Upper lobe of left lung (tissue), 6 donors: ENCODE measurements at regions not wholly inside any gene's neighbourhood (a gene's known extent, or its start where the extent isn't known, plus 50 kb on each side); places are given as distances from the start of the nearest gene placed in this dataset.

Experiments used
- ATAC-seq, 2 donors: fragments of 200-7000 bp; cut with Tn5 transposase; one replicate each; pipeline ENCODE4 v1.9.1; 2022; ENCODE audit warnings: mild to moderate bottlenecking in 2 of 2, moderate library complexity in 2 of 2; ENCODE audit not compliant: low FRiP score in 2 of 2
- DNase-seq, 2 donors: peaks; one replicate each; pipeline ENCODE4 v3.0.0-alpha.2; 2019 to 2020
- H3K27ac ChIP-seq, 4 donors: fragments of 200-600 bp; sonication (generic); one replicate each; pipeline ENCODE4 v1.5.1; 2016 to 2019
- H3K27me3 ChIP-seq, 4 donors: fragments of 200-600 bp; sonication (generic); one replicate each; pipeline ENCODE4 v1.5.1; 2017 to 2019
- H3K36me3 ChIP-seq, 4 donors: fragments of 200-600 bp; sonication (generic); one replicate each; pipeline ENCODE4 v1.5.1; 2016 to 2019
- H3K4me1 ChIP-seq, 4 donors: fragments of 200-600 bp; sonication (generic); one replicate each; pipeline ENCODE4 v1.5.1; 2018 to 2019
- H3K4me3 ChIP-seq, 4 donors: fragments of 200-600 bp; sonication (generic); one replicate each; pipeline ENCODE4 v1.5.1; 2017 to 2019; ENCODE audit warnings: mild to moderate bottlenecking in 2 of 4, moderate library complexity in 1 of 4
- H3K9me3 ChIP-seq, 4 donors: fragments of 200-600 bp; sonication (generic); one replicate each; pipeline ENCODE4 v1.5.1; 2018 to 2019
- EP300 ChIP-seq, 4 donors: sonication (generic); formaldehyde crosslinking; IDR thresholded peaks; one replicate each; pipeline ENCODE4 v1.5.1; 2017; ENCODE audit warnings: antibody characterized with exemption in 4 of 4, control low read depth in 2 of 4
- POLR2A ChIP-seq, 4 donors: fragments of 450-650 bp; IDR thresholded peaks; one replicate each; pipeline ENCODE4 v1.5.1; 2016 to 2017; ENCODE audit warnings: antibody characterized with exemption in 4 of 4, mild to moderate bottlenecking in 2 of 4
- POLR2AphosphoS5 ChIP-seq, 2 donors: sonication (generic); formaldehyde crosslinking; IDR thresholded peaks; one replicate each; pipeline ENCODE4 v1.5.1; 2017; ENCODE audit warnings: antibody characterized with exemption in 2 of 2
- WGBS, 2 donors: methylation state at CpG; one replicate each; pipeline ENCODE4 v1.1.5; 2017 to 2018; 5-methylcytosine and 5-hydroxymethylcytosine counted together
- TF ChIP-seq, protein P1 (sequence below), 6 experiments: fragments of 450-650 bp in 4 of 6; fragments of 200-600 bp in 2 of 6; sonication (generic) in 2 of 6; IDR thresholded peaks; one replicate each; pipeline ENCODE4 v1.5.1; 2016 to 2019; ENCODE audit warnings: antibody characterized with exemption in 6 of 6
- donor health status: DM: no; HTN: no; CAD: no; lungs with moderate emphysema.
- donor health status: DM: no; HTN: yes; CAD: no; lungs with severe emphysema.

DNA sequence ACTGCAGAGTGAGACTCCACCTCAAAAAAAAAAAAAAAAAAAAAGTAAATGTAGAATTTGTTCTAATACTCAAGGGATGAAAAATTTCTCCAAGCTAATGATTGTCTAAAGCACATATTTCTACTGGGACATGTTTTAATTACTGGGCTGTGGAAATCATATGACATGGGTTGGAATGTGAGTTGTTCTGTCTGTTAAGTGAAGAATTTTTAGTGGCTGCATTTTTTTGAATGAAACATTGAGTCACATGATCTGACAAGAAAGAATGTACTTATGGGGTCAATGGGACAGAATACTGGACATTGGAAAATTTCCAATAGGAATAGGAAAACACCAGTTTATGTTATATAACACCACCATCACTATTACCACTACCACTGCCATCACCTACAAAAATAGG, 123.8 kb upstream of the IVNS1ABP start:
- Histone ChIP-seq H3K9me3 (no peaks in the 10 kb centered on the region), H3K4me1 (peaks cover 0 to 10% (median 2%) of the 10 kb centered on the region in 4 donors), H3K27ac (peak overlapping the region in 1 of 4 donors; percentile 30), H3K36me3 (no peaks in the 10 kb centered on the region), H3K4me3 (no peak overlapping the region), H3K27me3 (no peaks in the 10 kb centered on the region)
- no peak for TF ChIP-seq EP300 (IDR thresholded peaks at IDR 0.05)
- no peak for TF ChIP-seq POLR2A (IDR thresholded peaks at IDR 0.05)
- TF ChIP-seq, protein P1, sequence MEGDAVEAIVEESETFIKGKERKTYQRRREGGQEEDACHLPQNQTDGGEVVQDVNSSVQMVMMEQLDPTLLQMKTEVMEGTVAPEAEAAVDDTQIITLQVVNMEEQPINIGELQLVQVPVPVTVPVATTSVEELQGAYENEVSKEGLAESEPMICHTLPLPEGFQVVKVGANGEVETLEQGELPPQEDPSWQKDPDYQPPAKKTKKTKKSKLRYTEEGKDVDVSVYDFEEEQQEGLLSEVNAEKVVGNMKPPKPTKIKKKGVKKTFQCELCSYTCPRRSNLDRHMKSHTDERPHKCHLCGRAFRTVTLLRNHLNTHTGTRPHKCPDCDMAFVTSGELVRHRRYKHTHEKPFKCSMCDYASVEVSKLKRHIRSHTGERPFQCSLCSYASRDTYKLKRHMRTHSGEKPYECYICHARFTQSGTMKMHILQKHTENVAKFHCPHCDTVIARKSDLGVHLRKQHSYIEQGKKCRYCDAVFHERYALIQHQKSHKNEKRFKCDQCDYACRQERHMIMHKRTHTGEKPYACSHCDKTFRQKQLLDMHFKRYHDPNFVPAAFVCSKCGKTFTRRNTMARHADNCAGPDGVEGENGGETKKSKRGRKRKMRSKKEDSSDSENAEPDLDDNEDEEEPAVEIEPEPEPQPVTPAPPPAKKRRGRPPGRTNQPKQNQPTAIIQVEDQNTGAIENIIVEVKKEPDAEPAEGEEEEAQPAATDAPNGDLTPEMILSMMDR (IDR thresholded peaks at IDR 0.05): no peak
- no peak for TF ChIP-seq POLR2AphosphoS5 (IDR thresholded peaks at IDR 0.05)
- DNase-seq (no peak), ATAC-seq (peak in 1 of 2 donors; percentile 21)

DNA sequence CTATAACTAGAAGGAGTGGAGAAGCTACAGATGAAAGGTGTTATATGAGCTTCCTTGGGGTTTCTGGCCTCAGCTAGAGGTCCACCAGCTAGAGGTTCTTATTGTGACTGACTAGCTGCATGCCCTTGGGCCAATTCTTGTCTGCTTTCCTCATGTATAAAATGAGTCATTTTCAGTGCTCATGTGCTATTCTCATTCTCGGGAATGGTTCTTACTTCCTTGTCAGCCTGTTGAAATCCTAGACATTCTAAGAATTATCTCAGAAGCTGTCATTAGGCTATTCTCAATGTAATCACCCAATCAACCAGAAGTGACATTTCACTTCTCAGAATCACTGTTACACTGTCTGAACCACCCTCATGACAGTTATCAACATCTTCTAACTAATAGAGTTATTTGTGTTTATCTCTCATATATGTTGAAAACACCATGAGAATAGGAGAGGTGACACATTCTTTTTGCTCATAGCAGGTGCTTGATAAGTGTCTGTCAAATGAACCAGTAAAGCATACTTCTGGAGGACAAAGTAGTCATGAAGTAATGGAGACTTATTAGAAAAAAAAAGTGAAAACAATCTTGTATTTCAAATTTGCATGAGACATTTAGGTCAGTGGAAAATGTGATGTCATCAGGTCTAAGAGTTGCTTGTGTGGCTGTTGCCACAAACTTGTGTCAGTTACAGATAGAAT, 122.8 kb upstream of the IVNS1ABP start:
- H3K36me3 ChIP-seq: no peaks in the 10 kb centered on the region
- H3K4me1 ChIP-seq: peaks cover 0 to 10% (median 2%) of the 10 kb centered on the region in 4 donors
- ATAC-seq (peak in 1 of 2 donors; percentile 78), DNase-seq (peak in 1 of 2 donors; percentile 41)
- H3K4me3 ChIP-seq: no peak overlapping the region
- peak overlapping the region; percentile 30 to 73 (median 43) for H3K27ac ChIP-seq
- WGBS, 2 donors: 60 to 70% methylated on average over 1 of the region's 1 CpG
- H3K27me3 ChIP-seq: no peaks in the 10 kb centered on the region
- H3K9me3 ChIP-seq: no peaks in the 10 kb centered on the region
- TF ChIP-seq, protein P1 (IDR thresholded peaks at IDR 0.05): no peak
- TF ChIP-seq POLR2A (IDR thresholded peaks at IDR 0.05) (peak in 1 of 4 donors; percentile 51), POLR2AphosphoS5 (IDR thresholded peaks at IDR 0.05) (peak in 1 of 2 donors; percentile 52)

DNA sequence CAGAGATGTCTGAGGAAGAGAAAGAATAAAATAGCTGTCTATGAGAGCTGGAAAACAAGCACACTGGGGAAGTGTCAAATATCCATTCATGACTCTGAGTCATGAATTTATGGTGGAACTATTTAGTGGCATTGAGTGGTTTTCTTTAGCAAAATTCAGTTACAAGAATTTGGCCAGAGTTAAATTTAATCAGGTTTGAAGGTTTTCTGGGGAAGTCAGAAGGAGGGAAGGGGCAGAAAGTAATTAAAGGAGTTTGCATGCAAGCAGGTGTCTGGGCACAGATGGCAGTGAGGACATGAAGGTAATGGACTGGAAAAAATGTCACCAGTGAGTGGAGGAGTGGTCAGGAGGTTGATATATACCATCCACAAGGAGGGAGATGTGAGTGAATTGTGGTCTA, 121.9 kb upstream of the IVNS1ABP start:
- Histone ChIP-seq H3K4me3 (no peak overlapping the region), H3K36me3 (no peaks in the 10 kb centered on the region), H3K27ac (peak overlapping the region in 3 of 4 donors; percentile 31 to 73 (median 55)), H3K9me3 (no peaks in the 10 kb centered on the region), H3K27me3 (no peaks in the 10 kb centered on the region), H3K4me1 (peaks cover 0 to 10% (median 2%) of the 10 kb centered on the region in 4 donors)
- no peak for DNase-seq
- TF ChIP-seq, protein P1 (IDR thresholded peaks at IDR 0.05): no peak
- no peak for ATAC-seq

DNA sequence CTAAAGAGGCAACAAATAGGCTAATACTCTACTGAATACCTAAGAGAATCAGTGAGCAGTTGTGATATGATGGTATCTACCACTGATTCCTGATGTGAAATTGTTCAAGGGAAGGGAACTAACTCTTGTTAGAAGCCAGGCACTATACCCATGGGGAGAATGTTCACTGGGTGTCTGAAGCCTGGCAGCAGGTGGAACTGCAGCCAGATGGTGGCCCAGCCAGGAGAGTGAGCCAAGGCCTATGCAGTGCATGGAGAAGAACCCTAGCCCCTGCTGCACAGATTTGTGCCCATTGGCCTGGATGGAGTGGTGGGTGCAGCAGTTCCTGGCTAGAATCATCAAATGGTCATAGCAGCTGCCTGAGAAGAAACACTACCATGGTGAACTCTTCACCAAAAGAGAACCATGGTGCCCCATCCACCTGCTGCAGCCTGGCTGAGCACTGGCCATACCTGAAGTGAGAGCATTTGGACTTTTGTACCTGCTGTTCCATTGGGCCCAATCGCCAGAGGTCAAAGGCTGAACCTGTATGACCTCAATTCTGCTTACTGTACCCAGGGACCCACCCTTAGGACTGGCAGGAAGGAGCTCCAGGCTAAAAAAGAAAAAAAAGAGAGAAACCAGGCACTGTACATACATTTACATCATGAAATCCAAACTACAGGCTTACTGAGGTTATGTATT, 118.8 kb upstream of the IVNS1ABP start:
- Histone ChIP-seq H3K27ac (no peak overlapping the region), H3K4me1 (peaks cover 0 to 10% (median 0%) of the 10 kb centered on the region in 4 donors), H3K27me3 (no peaks in the 10 kb centered on the region), H3K4me3 (no peak overlapping the region), H3K9me3 (no peaks in the 10 kb centered on the region), H3K36me3 (no peaks in the 10 kb centered on the region)
- DNase-seq: no peak
- WGBS, 2 donors: 86 to 89% methylated on average over 1 of the region's 1 CpG
- ATAC-seq: no peak
- TF ChIP-seq, protein P1 (IDR thresholded peaks at IDR 0.05): no peak
- TF ChIP-seq POLR2AphosphoS5 (IDR thresholded peaks at IDR 0.05) (no peak), POLR2A (IDR thresholded peaks at IDR 0.05) (no peak), EP300 (IDR thresholded peaks at IDR 0.05) (no peak)

DNA sequence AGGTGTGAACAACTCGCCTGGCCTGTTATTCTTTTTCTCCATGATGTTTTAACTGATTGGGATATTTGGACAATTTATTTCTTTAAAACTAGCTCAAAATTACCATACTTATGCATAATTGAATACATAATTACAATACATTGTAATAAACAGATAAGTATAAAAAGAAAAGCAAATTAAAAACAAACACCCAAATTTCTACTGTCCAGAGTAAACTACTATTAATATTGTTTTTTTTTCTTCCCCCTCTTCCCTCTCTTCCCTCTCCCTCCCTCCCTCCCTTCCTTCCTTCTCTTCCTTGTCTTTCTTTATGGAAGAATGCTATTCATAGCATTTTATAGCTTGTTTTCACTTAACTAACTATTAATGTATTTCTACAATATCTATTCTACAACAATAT, 117.7 kb upstream of the IVNS1ABP start:
- H3K4me3 ChIP-seq: no peak overlapping the region
- DNase-seq: no peak
- no peaks in the 10 kb centered on the region for H3K9me3 ChIP-seq
- 97% methylated on average over 1 of the region's 1 CpG for WGBS, 2 donors
- no peak for TF ChIP-seq EP300 (IDR thresholded peaks at IDR 0.05)
- TF ChIP-seq, protein P1 (IDR thresholded peaks at IDR 0.05): no peak
- no peak for TF ChIP-seq POLR2A (IDR thresholded peaks at IDR 0.05)
- no peak for TF ChIP-seq POLR2AphosphoS5 (IDR thresholded peaks at IDR 0.05)
- H3K27ac ChIP-seq: no peak overlapping the region
- H3K27me3 ChIP-seq: no peaks in the 10 kb centered on the region
- peaks cover 0 to 5% (median 0%) of the 10 kb centered on the region in 4 donors for H3K4me1 ChIP-seq
- no peak for ATAC-seq
- H3K36me3 ChIP-seq: no peaks in the 10 kb centered on the region
